ENCODE measurements at regions not wholly inside any gene's neighbourhood (a gene's known extent, or its start where the extent isn't known, plus 50 kb on each side); places are given as distances from the start of the nearest gene placed in this dataset.

DNA sequence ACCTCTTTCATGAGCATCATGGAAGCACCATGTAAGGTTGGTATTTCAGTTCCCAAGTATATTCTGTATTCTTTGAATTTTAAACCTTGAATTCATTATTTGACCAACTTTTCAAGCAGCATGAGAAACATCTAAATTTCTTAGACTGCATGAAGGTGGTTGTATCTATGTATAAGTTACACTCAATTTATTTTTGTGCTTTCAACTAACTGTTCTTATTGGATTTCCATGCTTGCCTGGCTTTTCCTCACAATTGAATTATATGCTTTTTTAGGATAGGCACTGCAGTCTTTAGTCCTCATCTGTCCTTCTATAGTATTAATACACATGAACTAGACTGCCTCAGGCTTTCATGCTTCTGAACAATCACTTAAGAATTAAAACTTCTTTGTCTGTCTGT lies 134.0 kb downstream of the CEP120 start:
- TF ChIP-seq, protein P1, sequence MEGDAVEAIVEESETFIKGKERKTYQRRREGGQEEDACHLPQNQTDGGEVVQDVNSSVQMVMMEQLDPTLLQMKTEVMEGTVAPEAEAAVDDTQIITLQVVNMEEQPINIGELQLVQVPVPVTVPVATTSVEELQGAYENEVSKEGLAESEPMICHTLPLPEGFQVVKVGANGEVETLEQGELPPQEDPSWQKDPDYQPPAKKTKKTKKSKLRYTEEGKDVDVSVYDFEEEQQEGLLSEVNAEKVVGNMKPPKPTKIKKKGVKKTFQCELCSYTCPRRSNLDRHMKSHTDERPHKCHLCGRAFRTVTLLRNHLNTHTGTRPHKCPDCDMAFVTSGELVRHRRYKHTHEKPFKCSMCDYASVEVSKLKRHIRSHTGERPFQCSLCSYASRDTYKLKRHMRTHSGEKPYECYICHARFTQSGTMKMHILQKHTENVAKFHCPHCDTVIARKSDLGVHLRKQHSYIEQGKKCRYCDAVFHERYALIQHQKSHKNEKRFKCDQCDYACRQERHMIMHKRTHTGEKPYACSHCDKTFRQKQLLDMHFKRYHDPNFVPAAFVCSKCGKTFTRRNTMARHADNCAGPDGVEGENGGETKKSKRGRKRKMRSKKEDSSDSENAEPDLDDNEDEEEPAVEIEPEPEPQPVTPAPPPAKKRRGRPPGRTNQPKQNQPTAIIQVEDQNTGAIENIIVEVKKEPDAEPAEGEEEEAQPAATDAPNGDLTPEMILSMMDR (IDR thresholded peaks at IDR 0.05; ENCODE audit: low read depth, low read length), result no peak
- TF ChIP-seq EZH2phosphoT487 (IDR thresholded peaks at IDR 0.05; ENCODE audit: low read depth), result no peak
